ENCODE measurements at regions not wholly inside any gene's neighbourhood (a gene's known extent, or its start where the extent isn't known, plus 50 kb on each side); places are given as distances from the start of the nearest gene placed in this dataset.

DNA sequence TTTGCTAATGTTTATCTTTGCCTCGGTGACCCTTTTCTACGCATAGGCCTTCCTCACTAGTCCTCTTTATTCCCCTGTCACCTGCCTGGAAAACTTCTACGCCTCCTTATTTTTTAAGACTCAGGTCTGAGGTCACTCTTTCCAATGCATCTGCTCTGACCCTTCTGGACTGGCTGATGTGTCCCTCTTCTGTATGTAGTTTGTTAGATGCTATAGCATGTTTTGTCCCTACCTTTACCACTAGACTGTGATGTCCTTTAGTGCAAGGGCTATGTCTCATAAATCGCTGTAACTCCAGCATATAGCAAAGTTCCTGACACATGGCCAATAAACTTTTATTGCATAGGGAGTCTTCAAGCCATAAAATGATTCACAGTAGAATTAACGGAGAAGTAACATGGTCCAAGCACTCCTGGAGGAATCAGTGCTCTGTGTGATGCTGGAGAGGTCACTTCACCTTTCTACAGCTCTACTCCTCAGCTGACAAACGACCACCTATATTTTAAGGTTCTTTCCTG lies 872.5 kb upstream of the SLIT2 start:
- TF ChIP-seq TAF1 (IDR thresholded peaks at IDR 0.05; ENCODE audit: borderline replicate concordance, insufficient read depth, low read length): no peak
- no peak for TF ChIP-seq REST (IDR thresholded peaks at IDR 0.05; ENCODE audit: insufficient read depth in 1 of 2, low read depth in 2 of 2, low read length in 2 of 2)
- no peak for TF ChIP-seq FOXP2 (optimal IDR thresholded peaks at IDR 0.05; ENCODE audit: borderline replicate concordance, extremely low read depth, extremely low read length, insufficient read depth)

GRCh38 chr4:19375931-19376330 lies 875.8 kb upstream of the SLIT2 start:
- no peak for TF ChIP-seq POLR2AphosphoS5 (IDR thresholded peaks at IDR 0.05; ENCODE audit: low read depth, low read length)
- no peak for TF ChIP-seq FOXP2 (optimal IDR thresholded peaks at IDR 0.05; ENCODE audit: borderline replicate concordance, extremely low read depth, extremely low read length, insufficient read depth)
- no peak for TF ChIP-seq REST (IDR thresholded peaks at IDR 0.05; ENCODE audit: insufficient read depth in 1 of 2, low read depth in 2 of 2, low read length in 2 of 2)
- no peak for TF ChIP-seq TAF1 (IDR thresholded peaks at IDR 0.05; ENCODE audit: borderline replicate concordance, insufficient read depth, low read length)
- no peak for TF ChIP-seq SIN3A (IDR thresholded peaks at IDR 0.05; ENCODE audit: borderline replicate concordance, insufficient read depth, low read length)

GRCh38 chr4:19375136-19375804 lies 876.4 kb upstream of the SLIT2 start:
- TF ChIP-seq FOXP2 (optimal IDR thresholded peaks at IDR 0.05; ENCODE audit: borderline replicate concordance, extremely low read depth, extremely low read length, insufficient read depth) (no peak), TAF1 (IDR thresholded peaks at IDR 0.05; ENCODE audit: borderline replicate concordance, insufficient read depth, low read length) (no peak)

DNA sequence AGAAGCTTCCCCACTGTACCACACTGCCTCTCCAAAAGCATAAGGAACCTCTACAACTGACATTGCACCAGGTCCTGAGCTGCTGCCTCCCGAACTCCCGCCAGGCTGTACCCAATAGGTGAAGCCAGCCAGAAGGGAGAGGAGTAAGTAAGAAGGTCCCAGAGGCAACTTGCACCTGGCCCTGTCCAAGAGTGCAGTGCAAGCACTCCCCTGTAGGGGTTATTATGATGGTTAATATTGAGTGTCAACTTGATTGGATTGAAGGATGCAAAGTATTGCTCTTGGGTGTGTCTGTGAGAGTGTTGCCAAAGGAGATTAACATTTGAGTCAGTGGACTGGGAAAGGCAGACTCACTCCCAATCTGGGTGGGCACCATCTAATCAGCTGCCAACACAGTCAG lies 879.3 kb upstream of the SLIT2 start:
- TF ChIP-seq FOXP2 (optimal IDR thresholded peaks at IDR 0.05; ENCODE audit: borderline replicate concordance, extremely low read depth, extremely low read length, insufficient read depth): no peak
- no peak for TF ChIP-seq REST (IDR thresholded peaks at IDR 0.05; ENCODE audit: insufficient read depth in 1 of 2, low read depth in 2 of 2, low read length in 2 of 2)
- no peak for TF ChIP-seq POLR2AphosphoS5 (IDR thresholded peaks at IDR 0.05; ENCODE audit: low read depth, low read length)
- no peak for TF ChIP-seq SIN3A (IDR thresholded peaks at IDR 0.05; ENCODE audit: borderline replicate concordance, insufficient read depth, low read length)
- TF ChIP-seq TAF1 (IDR thresholded peaks at IDR 0.05; ENCODE audit: borderline replicate concordance, insufficient read depth, low read length): no peak

DNA sequence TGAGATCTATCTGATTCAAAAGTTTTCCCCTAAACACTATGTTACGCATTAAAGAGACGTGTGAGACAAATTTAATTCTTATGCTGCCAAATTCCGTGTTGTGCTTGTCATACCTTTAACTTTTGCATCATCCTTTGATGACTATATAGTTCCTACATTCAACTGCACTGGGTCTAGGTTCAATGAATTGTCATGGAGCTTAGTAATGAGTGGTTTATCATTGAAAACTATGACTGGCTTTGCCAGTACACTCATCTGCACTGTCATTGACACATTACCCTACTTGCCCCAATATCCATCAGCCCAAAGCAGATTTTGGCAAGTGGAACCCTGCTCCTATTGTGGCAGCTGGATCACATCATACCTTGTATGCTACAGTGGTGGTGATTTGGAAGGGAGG lies 882.9 kb upstream of the SLIT2 start:
- TF ChIP-seq REST (IDR thresholded peaks at IDR 0.05; ENCODE audit: insufficient read depth in 1 of 2, low read depth in 2 of 2, low read length in 2 of 2): no peak
- TF ChIP-seq FOXP2 (optimal IDR thresholded peaks at IDR 0.05; ENCODE audit: borderline replicate concordance, extremely low read depth, extremely low read length, insufficient read depth): no peak
- no peak for TF ChIP-seq TAF1 (IDR thresholded peaks at IDR 0.05; ENCODE audit: borderline replicate concordance, insufficient read depth, low read length)
- no peak for TF ChIP-seq SIN3A (IDR thresholded peaks at IDR 0.05; ENCODE audit: borderline replicate concordance, insufficient read depth, low read length)
- TF ChIP-seq POLR2AphosphoS5 (IDR thresholded peaks at IDR 0.05; ENCODE audit: low read depth, low read length): no peak

All from PFSK-1 (cell line).